Trophoblast cell (in vitro differentiated cells and primary cell): ENCODE measurements at regions not wholly inside any gene's neighbourhood (a gene's known extent, or its start where the extent isn't known, plus 50 kb on each side); places are given as distances from the start of the nearest gene placed in this dataset.

Source experiments
- DNase-seq, 2 donors: peaks; one replicate each; pipeline ENCODE4 v3.0.0-alpha.2; 2016
- H2AFZ ChIP-seq: 2 replicates; pipeline ENCODE4 v1.6.1; 2013; ENCODE audit warnings: low read length, moderate library complexity, mild to moderate bottlenecking; ENCODE audit not compliant: insufficient read depth, poor library complexity
- H2AK5ac ChIP-seq: 2 replicates; pipeline ENCODE4 v1.6.1; 2013; ENCODE audit warnings: mild to moderate bottlenecking, low read length
- H2BK120ac ChIP-seq: 2 replicates; pipeline ENCODE4 v1.6.1; 2013; ENCODE audit warnings: low read length, mild to moderate bottlenecking, moderate library complexity; ENCODE audit not compliant: insufficient read depth, poor library complexity
- H2BK12ac ChIP-seq: 2 replicates; pipeline ENCODE4 v1.6.1; 2013; ENCODE audit warnings: mild to moderate bottlenecking, low read length, moderate library complexity
- H2BK5ac ChIP-seq: 2 replicates; pipeline ENCODE4 v1.6.1; 2013; ENCODE audit warnings: low read length, low read depth, moderate library complexity, mild to moderate bottlenecking; ENCODE audit not compliant: poor library complexity
- H3K14ac ChIP-seq: 2 replicates; pipeline ENCODE4 v1.6.1; 2013; ENCODE audit warnings: mild to moderate bottlenecking, low read length
- H3K18ac ChIP-seq: 2 replicates; pipeline ENCODE4 v1.6.1; 2013; ENCODE audit warnings: mild to moderate bottlenecking, low read length
- H3K23ac ChIP-seq: 2 replicates; pipeline ENCODE4 v1.6.1; 2013; ENCODE audit warnings: low read length
- H3K27ac ChIP-seq: 2 replicates; pipeline ENCODE4 v1.5.1; 2013; ENCODE audit warnings: low read depth, mild to moderate bottlenecking, inconsistent platforms, low read length, moderate library complexity
- H3K27me3 ChIP-seq: 2 replicates; pipeline ENCODE4 v1.6.1; 2013; ENCODE audit warnings: inconsistent platforms, mild to moderate bottlenecking, low read length, moderate library complexity; ENCODE audit not compliant: insufficient read depth
- H3K36me3 ChIP-seq, 2 experiments: 1 replicate in 1 of 2; 2 replicates in 1 of 2; pipeline ENCODE4 v1.6.1; 2013; ENCODE audit warnings: low read length in 2 of 2, mild to moderate bottlenecking in 2 of 2, moderate library complexity in 1 of 2; ENCODE audit not compliant: insufficient read depth in 2 of 2, control insufficient read depth in 1 of 2
- H3K4ac ChIP-seq: 2 replicates; pipeline ENCODE4 v1.6.1; 2013; ENCODE audit warnings: low read depth, mild to moderate bottlenecking, low read length, moderate library complexity
- H3K4me1 ChIP-seq, 2 experiments: 1 replicate in 1 of 2; 2 replicates in 1 of 2; pipeline ENCODE4 v1.6.1; 2013; ENCODE audit warnings: low read length in 2 of 2, mild to moderate bottlenecking in 2 of 2, moderate library complexity in 1 of 2; ENCODE audit not compliant: insufficient read depth in 2 of 2, control insufficient read depth in 1 of 2
- H3K4me2 ChIP-seq: 2 replicates; pipeline ENCODE4 v1.6.1; 2013; ENCODE audit warnings: inconsistent platforms, mild to moderate bottlenecking, low read length, moderate library complexity
- H3K4me3 ChIP-seq: 2 replicates; pipeline ENCODE4 v1.5.1; 2013; ENCODE audit warnings: mild to moderate bottlenecking, low read depth, low read length, inconsistent platforms
- H3K79me1 ChIP-seq: one replicate; pipeline ENCODE4 v1.6.1; 2013; ENCODE audit warnings: low read length
- H3K79me2 ChIP-seq: 2 replicates; pipeline ENCODE4 v1.6.1; 2013; ENCODE audit warnings: low read length, mild to moderate bottlenecking; ENCODE audit not compliant: control insufficient read depth, insufficient read depth, poor library complexity
- H3K9ac ChIP-seq: 2 replicates; pipeline ENCODE4 v1.6.1; 2013; ENCODE audit warnings: mild to moderate bottlenecking, low read length
- H3K9me3 ChIP-seq: 2 replicates; pipeline ENCODE4 v1.6.1; 2013; ENCODE audit warnings: low read depth, mild to moderate bottlenecking, control low read depth, inconsistent platforms, low read length; ENCODE audit not compliant: insufficient read depth
- H4K12ac ChIP-seq: 2 replicates; pipeline ENCODE4 v1.6.1; 2013; ENCODE audit warnings: low read depth, mild to moderate bottlenecking, low read length, moderate library complexity
- H4K8ac ChIP-seq: 2 replicates; pipeline ENCODE4 v1.6.1; 2013; ENCODE audit warnings: low read depth, mild to moderate bottlenecking, low read length, moderate library complexity
- H4K91ac ChIP-seq: one replicate; pipeline ENCODE4 v1.6.1; 2013; ENCODE audit warnings: low read depth, mild to moderate bottlenecking, low read length, moderate library complexity
- WGBS: extraction: QIAGEN DNeasy Blood & Tissue Kit; methylation state at CpG from one replicate; pipeline ENCODE4 v1.1.7; 2013; ENCODE audit warnings: missing lambda C conversion rate; ENCODE audit not compliant: insufficient read length, insufficient coverage; ENCODE audit errors: extremely low coverage; 5-methylcytosine and 5-hydroxymethylcytosine counted together

DNA sequence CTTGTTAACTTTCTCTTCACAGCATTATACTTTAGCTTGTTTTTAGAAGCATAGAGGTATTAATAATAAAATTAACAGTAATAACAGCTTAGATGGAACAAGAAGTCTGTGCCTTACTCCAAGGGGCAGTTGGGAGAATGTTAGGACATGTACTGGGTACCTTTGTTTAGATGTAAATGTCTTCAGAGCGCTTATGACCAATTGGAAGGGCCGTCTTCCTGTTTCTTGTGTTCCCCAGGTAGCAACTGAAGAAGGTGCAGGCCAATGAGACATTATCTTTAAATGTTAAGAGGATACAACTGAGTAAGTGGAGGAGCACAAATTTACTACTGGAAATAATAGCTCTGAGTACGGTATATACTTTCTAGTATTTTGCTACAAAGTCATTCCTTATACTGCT, 180.9 kb upstream of the SYT1 start:
- Histone ChIP-seq H4K8ac (no peak overlapping the region), H3K18ac (no peak overlapping the region), H2BK12ac (no peak overlapping the region), H3K27me3 (no peaks in the 10 kb centered on the region), H3K4ac (no peak overlapping the region), H2BK120ac (no peak overlapping the region), H2BK5ac (no peak overlapping the region), H3K4me2 (no peak overlapping the region), H4K91ac (no peak overlapping the region), H3K23ac (no peak overlapping the region), H3K9me3 (no peaks in the 10 kb centered on the region), H3K9ac (no peak overlapping the region), H2AFZ (no peak overlapping the region), H4K12ac (no peak overlapping the region), H3K79me2 (no peaks in the 10 kb centered on the region), H3K36me3 (no peaks in the 10 kb centered on the region), H3K27ac (no peak overlapping the region), H3K4me1 (no peaks in the 10 kb centered on the region), H2AK5ac (no peak overlapping the region), H3K14ac (no peak overlapping the region), H3K4me3 (no peak overlapping the region), H3K79me1 (no peaks in the 10 kb centered on the region)
- whole genome bisulfite sequencing, result no CpG with 5 or more reads among the region's 3 CpGs
- no peak for DNase-seq

DNA sequence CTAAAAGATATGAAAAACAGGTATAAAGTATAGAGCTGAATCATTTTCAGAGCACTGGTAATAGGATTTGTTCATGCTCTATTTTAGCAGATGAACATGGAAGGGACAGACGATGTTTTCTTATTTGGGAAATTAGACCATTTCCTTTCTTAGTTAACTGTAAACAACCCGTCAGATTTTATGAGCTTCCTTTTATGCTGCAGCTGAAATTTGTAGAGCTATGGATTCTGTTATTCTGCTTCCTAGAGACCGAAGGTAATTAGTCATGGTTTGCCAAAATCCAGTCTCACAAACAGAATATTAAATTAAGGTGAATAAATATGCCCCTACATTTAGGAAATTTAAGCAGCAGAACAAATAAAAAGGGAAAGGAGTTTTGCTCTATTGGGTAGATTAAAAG, 180.2 kb upstream of the SYT1 start:
- no peak overlapping the region for H3K27ac ChIP-seq
- no peaks in the 10 kb centered on the region for H3K4me1 ChIP-seq
- no peak overlapping the region for H3K18ac ChIP-seq
- no peak overlapping the region for H2BK12ac ChIP-seq
- no peaks in the 10 kb centered on the region for H3K9me3 ChIP-seq
- no peak overlapping the region for H2BK120ac ChIP-seq
- no peak overlapping the region for H3K4me2 ChIP-seq
- no peaks in the 10 kb centered on the region for H3K79me2 ChIP-seq
- H3K14ac ChIP-seq, result no peak overlapping the region
- no peak overlapping the region for H2AFZ ChIP-seq
- no peak overlapping the region for H4K12ac ChIP-seq
- no peak overlapping the region for H3K23ac ChIP-seq
- no peak overlapping the region for H3K4ac ChIP-seq
- H3K36me3 ChIP-seq, result no peaks in the 10 kb centered on the region
- no peaks in the 10 kb centered on the region for H3K27me3 ChIP-seq
- H2BK5ac ChIP-seq, result no peak overlapping the region
- no peak for DNase-seq
- no peak overlapping the region for H2AK5ac ChIP-seq
- H4K8ac ChIP-seq, result no peak overlapping the region
- H4K91ac ChIP-seq, result no peak overlapping the region
- H3K9ac ChIP-seq, result no peak overlapping the region
- H3K79me1 ChIP-seq, result no peaks in the 10 kb centered on the region
- H3K4me3 ChIP-seq, result no peak overlapping the region
- WGBS, result no CpG with 5 or more reads among the region's 3 CpGs

DNA sequence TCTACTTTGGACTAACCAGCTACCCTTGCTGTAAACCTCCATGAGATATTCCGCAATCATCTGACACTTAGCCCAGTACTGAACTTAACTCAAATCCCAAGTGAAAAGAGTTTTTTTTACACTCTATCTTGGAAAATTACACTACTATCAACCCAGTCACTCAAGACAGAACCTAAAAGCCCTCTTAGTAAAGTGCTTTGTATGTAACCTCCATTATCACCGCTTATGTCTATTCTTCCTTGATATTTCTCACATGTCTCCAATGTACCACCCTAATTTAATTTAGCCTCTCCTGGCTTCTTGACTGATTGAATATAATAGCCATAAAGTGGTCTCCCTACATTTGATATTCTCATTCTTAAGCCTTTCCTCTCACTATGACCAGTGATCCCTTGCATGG, 168.8 kb upstream of the SYT1 start:
- H3K4me2 ChIP-seq, result no peak overlapping the region
- H3K14ac ChIP-seq, result no peak overlapping the region
- no peaks in the 10 kb centered on the region for H3K9me3 ChIP-seq
- no peak overlapping the region for H3K23ac ChIP-seq
- no peaks in the 10 kb centered on the region for H3K79me2 ChIP-seq
- no CpG with 5 or more reads among the region's 2 CpGs for WGBS
- no peak overlapping the region for H3K4me3 ChIP-seq
- H3K27me3 ChIP-seq, result no peaks in the 10 kb centered on the region
- H3K4me1 ChIP-seq, result no peaks in the 10 kb centered on the region
- no peak overlapping the region for H2BK5ac ChIP-seq
- no peak overlapping the region for H3K18ac ChIP-seq
- H3K27ac ChIP-seq, result no peak overlapping the region
- no peak overlapping the region for H2BK120ac ChIP-seq
- no peak overlapping the region for H2AFZ ChIP-seq
- no peak overlapping the region for H4K8ac ChIP-seq
- no peak overlapping the region for H3K9ac ChIP-seq
- H4K91ac ChIP-seq, result no peak overlapping the region
- no peak overlapping the region for H2AK5ac ChIP-seq
- no peak overlapping the region for H2BK12ac ChIP-seq
- no peak for DNase-seq
- no peak overlapping the region for H3K4ac ChIP-seq
- H3K79me1 ChIP-seq, result no peaks in the 10 kb centered on the region
- H4K12ac ChIP-seq, result no peak overlapping the region
- H3K36me3 ChIP-seq, result no peaks in the 10 kb centered on the region

DNA sequence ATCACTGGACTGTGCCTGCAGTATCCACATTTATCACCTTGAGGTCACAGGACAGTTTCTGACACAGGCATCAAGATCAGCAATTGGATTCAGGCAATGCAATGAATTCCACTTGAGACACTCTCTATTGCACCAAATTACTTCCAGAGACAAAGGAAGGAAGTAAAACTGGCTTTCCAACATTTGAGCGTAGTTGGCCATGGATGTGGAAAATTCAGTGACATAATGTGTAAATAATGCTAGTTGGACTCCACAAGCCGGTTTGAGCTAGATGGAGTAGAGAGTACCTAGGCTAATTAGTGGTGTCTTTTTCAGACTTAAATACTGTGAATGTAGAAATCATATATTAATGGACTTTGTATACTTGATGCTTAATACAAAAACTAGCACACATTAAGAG, 168.3 kb upstream of the SYT1 start:
- DNase-seq, result peak; percentile 70 to 98
- no peak overlapping the region for H3K18ac ChIP-seq
- H3K14ac ChIP-seq, result no peak overlapping the region
- no peaks in the 10 kb centered on the region for H3K79me2 ChIP-seq
- H4K8ac ChIP-seq, result no peak overlapping the region
- no peaks in the 10 kb centered on the region for H3K79me1 ChIP-seq
- no peak overlapping the region for H2AFZ ChIP-seq
- H3K27me3 ChIP-seq, result no peaks in the 10 kb centered on the region
- H3K27ac ChIP-seq, result no peak overlapping the region
- H2BK12ac ChIP-seq, result no peak overlapping the region
- no peak overlapping the region for H3K4me2 ChIP-seq
- H3K36me3 ChIP-seq, result no peaks in the 10 kb centered on the region
- H3K4me1 ChIP-seq, result no peaks in the 10 kb centered on the region
- no peak overlapping the region for H3K23ac ChIP-seq
- no peak overlapping the region for H3K4me3 ChIP-seq
- no peak overlapping the region for H3K4ac ChIP-seq
- H2BK5ac ChIP-seq, result no peak overlapping the region
- WGBS, result no CpG with 5 or more reads among the region's 2 CpGs
- H4K91ac ChIP-seq, result no peak overlapping the region
- no peaks in the 10 kb centered on the region for H3K9me3 ChIP-seq
- no peak overlapping the region for H2AK5ac ChIP-seq
- no peak overlapping the region for H4K12ac ChIP-seq
- no peak overlapping the region for H2BK120ac ChIP-seq
- no peak overlapping the region for H3K9ac ChIP-seq
